ENCODE measurements at regions not wholly inside any gene's neighbourhood (a gene's known extent, or its start where the extent isn't known, plus 50 kb on each side); places are given as distances from the start of the nearest gene placed in this dataset.
A peak's percentile ranks its signal among the peaks of the same experiment; 100 is the strongest.
"Not testable (repeated sequence)": the region's sequence is repeated elsewhere in the genome, so short reads cannot be mapped to it uniquely, and the experiment has no call there.

DNA sequence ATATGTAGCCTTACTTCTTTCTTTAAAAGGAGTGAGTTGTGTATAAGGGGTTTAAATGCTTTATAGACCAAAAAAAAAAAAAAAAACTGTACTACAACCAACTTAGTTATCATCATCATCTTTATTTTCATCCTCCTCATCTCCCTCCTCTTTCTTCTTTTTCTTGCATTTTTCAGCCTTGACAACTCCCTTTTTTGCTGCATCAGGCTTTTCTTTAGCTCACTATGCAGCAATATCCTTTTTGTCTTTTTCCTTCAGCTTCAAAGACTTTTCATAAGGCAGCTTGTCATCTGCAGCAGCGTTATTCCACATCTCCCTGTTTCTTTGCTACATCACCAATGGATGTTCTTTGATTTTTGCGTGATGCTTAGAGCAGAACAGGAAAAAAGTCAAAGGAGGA, 526.0 kb downstream of the ZNF608 start:
- FAIRE-seq (no peak), DNase-seq (ENCODE audit: low spot score in 2 of 2) (no peak)

DNA sequence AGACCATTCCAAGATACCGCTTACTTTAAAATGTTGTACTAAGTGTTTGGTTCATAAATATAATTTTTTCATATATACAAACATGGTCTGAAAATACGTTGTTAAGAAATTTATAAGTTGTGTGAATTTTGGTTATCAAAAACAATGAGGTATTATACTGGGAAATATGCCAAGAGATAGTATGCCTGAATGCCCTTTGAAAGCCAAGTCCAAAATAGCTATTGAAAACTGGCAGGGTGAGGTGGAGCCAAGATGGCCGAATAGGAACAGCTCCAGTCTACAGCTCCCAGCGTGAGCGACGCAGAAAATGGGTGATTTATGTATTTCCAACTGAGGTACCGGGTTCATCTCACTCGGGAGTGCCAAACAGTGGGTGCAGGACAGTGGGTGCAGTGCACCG, 533.5 kb downstream of the ZNF608 start:
- DNase-seq (ENCODE audit: low spot score in 2 of 2) (no peak), FAIRE-seq (no peak)

DNA sequence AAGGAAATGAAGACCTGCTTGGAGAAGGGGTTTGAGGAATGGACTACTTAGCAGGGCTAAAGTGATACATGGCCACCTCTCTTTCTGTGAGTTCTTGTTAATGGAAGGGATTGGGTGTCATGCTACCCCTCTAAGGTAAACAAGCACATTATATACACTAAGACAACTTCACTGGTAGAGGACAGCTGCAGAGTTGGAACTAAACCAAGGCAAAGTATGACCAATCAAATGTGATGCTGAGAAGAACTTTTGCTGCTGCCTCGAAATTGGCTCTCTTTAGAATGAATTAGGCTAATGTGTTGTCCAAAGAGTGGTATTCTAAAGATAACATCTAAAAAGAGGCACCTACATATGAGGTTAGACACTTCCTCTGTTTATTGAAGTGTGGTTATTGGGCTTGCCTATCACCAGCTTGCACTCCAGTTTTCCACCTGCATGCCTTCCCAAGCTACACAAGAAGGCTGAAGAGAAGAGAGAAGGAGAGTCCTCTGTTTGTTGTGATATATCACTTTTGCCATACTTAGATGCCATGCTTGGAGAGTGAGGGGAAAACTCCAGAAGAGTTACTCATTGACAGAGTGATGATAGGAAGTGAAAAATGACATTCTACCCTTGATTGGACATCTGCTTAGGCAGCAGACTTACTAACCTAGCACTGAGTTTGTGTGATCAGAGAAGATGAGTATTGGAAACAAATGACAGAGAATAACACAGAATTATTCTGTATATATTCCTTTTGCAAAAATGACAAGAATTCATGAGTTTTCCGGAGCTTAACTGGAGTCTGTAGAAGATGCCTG, 536.1 kb downstream of the ZNF608 start:
- FAIRE-seq (no peak), DNase-seq (ENCODE audit: low spot score in 2 of 2) (no peak)

DNA sequence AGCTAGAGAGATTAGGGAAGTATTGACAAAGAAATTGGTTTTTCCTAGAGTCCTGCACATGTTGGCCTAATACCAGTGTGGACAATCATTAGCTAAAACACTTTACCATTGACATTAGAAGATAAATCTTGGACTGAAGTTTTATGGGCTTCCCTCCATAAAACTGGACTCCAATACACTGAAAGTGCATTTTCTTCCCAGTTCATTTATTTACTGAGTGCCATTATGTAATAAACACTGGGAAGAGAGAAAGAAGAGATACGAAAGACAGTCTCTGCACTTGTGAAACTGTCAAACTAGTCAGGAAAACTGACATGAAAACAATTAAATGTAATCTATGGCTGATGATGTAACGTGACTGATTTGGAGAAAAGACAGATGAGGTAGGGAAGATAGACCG, 539.3 kb downstream of the ZNF608 start:
- DNase-seq (ENCODE audit: low spot score in 2 of 2) (no peak), FAIRE-seq (no peak)

DNA sequence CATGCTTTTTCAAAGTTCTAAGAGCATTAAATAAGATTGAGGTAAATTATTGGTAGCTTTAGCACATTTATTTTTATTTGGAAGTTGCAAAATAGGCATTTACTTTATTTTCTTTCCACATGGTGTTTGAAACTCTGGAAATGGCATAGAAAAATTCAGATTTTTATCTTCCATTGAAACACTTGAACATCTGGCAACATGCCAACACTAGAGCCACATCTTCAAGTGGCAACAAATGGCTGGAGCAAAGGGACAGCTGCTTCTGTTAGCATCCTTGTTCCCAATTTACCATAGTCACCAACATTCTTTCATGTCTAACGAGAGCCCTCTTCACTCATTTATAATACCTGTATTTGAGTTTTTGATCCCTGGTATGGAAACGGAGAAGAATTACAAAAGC, 539.9 kb downstream of the ZNF608 start:
- FAIRE-seq (no peak), DNase-seq (ENCODE audit: low spot score in 2 of 2) (no peak)

DNA sequence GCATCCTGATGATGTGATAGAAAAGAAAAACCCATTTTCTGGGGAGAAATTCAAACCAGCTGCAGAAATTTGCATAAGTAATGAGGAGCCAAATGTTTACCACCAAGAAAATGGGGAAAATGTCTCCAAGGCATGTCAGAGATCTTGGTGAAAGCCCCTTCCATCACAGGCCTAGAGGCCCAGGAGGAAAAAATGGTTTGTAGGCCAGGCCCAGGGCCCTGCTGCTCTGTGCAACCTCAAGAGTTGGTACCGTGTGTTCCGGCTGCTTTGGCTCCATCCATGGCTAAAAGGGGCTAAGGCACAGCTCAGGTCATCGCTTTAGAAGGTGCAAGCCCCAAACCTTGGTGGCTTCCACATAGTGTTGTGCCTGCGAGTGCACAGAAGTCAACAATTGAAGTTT, 543.1 kb downstream of the ZNF608 start:
- FAIRE-seq (no peak), DNase-seq (ENCODE audit: low spot score in 2 of 2) (no peak)

DNA sequence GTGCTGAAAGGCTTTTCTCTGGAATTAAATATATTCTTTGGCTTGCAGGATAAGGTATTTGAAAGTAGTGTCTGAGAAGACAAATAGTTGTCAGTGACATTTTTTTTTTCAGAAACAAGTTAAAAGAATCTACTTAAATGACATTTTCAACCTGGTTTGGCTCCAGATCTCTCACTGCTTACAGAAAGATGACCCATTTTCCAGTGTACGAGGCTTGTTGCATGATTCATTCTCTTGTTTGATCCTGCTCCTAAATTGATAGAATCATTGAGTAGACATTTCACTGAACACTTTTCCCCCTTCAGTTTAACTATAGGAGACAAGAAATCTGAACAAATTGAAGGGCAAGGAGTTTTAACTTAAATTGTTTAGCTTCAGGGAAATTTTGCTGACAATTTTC, 546.1 kb downstream of the ZNF608 start:
- FAIRE-seq (no peak), DNase-seq (ENCODE audit: low spot score in 2 of 2) (no peak)

DNA sequence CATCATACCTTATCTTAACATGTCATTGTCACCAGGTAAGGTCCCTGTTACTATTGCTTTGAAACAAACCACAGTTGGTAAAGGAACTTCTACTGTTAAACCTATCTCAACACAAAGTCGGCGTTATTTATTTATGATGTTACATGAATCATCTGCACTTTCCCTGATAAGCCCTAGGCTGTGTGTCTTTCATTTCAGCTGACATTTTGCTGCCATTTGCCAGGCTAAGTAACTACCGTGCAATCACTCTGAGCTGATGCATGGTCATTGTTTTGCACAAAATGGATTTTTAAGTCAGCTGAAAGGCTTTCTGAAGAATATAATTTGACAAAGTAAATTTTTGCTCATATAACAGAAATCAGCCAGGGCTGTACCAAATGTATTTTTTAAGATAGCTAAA, 546.5 kb downstream of the ZNF608 start:
- DNase-seq (ENCODE audit: low spot score in 2 of 2) (no peak), FAIRE-seq (no peak)

DNA sequence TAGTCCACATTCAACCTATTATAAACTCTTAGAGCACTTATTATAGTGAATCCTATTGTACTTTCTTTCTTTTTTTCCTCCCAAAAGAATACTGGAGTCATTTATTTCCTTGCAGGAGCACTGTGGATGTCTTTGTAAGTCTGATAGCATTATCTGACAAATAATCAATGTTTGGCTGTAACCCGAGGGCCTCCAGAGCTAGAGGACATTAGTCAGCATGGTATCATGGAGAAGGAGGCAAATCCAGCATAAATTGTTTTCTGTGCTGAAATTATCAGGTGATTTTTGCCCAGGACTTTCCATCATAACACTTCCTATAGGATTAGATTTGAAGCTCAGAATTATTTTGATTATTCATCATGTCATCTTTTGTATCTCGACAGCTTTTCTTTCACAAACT, 551.0 kb downstream of the ZNF608 start:
- DNase-seq (ENCODE audit: low spot score in 2 of 2), result no peak
- no peak for FAIRE-seq

DNA sequence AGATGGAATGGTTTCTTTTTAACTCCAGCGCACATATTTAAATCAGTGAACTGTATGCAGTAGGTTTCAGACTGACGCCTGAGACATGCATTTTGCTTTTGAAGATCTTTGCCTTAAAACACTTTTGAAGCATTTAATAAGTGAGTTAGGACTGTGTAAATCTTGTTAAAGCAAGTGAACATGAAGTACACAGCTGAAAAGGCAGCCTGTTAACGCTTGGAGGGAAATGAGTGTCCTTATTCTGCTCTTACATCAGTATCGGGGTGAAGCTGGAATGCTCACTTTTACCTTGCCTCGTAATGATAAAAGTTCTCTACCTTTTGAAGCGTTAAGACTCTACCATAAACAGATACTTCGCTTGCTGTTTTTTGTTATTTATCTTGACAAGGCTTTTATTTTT, 552.2 kb downstream of the ZNF608 start:
- DNase-seq (ENCODE audit: low spot score in 2 of 2), result no peak
- FAIRE-seq, result no peak

DNA sequence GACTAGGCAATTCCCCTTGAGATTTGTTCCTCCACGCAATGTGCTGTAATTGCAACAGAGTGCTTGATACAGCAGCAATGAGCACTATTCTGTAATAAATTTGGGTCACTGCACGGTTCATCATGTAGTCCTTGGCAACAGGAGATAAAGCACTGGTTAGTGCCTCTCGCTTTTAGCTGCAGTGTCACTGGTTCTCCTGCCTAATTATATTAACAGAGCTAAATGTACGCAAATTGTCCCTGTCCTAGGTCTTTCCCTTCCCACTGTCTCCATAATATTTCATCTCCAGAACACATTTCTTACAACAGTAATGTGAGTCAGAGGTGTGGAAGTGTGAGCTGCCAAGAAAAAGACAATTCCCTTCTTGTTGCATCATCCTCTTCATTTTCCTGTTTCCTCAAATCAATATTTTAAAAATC, 553.1 kb downstream of the ZNF608 start:
- FAIRE-seq (no peak), DNase-seq (ENCODE audit: low spot score in 2 of 2) (peak in 1 of 2 donors; percentile 10)

DNA sequence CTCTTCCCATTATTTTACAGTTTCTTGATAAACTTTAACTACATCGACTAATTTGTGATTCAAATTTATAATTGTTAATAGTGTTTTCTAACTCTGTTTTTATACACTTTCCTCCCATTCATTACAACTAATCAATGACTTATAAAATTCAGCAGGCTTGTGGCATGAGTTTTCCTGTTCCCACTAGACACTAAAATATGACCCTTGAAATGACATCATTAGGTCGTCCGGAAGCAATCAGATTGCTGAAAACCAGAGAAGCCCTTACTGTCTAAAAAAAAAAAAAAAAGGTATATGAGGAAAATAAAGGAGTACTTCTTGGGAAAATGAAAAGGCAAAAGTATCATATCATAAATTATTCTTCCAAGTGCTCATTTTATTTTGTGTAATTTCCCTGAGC, 553.7 kb downstream of the ZNF608 start:
- DNase-seq (ENCODE audit: low spot score in 2 of 2), result no peak
- no peak for FAIRE-seq

DNA sequence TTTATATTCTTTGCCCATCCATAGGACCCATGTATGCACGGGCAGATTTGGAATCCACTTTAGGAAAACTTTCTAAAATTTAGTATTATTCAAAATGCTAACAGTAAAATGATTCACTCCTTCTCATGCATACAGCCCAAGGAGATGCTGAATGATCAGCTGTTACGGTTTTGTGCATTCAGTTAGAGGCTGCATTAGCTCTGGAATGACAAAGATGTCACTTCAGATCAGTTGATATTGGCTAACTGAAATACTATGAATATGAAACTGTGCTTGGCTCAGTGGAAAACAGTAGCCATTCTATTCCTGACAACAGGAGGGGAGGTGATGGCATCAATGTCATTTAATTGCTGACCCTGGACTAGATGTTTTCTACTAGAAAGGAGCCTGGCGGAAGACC, 560.7 kb downstream of the ZNF608 start:
- DNase-seq (ENCODE audit: low spot score in 2 of 2) (no peak), FAIRE-seq (no peak)

DNA sequence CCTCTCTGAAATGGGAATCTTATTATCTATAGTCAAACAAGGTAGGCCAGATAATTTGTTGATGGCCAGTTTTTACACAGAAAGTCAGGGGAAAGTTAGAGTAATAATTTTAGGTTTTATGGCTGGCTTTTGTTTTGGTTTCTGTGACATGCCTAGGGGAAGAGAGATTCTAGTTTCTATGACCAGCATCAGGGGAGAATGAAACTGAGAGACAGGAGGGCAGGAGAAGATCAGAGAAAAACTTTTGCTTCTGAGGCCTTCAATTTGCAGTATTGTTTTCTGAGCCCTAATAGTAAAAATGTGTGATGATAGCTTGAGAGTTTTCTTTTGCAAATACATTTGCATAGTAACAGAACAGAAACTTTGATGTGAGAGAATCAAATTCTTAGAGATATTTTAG, 564.3 kb downstream of the ZNF608 start:
- no peak for FAIRE-seq

DNA sequence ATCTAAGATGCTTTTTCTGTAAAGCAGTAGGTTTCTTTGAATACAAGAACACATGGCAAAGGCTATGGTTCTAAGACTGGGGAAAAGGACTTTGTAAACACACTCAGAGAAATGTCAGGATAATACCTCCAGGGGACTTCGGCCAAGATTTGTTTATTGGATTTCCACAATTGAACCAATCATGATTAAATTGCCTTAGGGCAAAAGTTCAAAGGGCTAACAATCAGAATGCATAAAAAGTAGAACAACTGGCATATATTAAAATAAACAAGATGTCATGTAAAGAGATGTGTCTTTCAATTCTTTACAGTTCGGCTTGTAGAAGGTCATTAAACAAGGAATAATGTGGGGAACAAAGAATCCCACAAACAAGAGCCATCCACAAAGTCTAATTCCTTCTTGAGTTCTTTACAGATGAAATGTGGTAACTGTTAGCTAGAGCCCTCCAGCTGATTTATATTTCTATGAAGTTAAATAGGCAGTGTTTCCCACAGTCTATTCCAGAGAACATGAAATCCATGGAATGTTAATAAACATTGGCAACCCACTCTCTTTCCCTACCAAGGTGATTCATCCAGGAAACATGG, 565.5 kb downstream of the ZNF608 start:
- FAIRE-seq (no peak), DNase-seq (ENCODE audit: low spot score in 2 of 2) (no peak)

More for the DNA sequence above, 564.3 kb downstream of the ZNF608 start:
- no peak for DNase-seq (ENCODE audit: low spot score in 2 of 2)

DNA sequence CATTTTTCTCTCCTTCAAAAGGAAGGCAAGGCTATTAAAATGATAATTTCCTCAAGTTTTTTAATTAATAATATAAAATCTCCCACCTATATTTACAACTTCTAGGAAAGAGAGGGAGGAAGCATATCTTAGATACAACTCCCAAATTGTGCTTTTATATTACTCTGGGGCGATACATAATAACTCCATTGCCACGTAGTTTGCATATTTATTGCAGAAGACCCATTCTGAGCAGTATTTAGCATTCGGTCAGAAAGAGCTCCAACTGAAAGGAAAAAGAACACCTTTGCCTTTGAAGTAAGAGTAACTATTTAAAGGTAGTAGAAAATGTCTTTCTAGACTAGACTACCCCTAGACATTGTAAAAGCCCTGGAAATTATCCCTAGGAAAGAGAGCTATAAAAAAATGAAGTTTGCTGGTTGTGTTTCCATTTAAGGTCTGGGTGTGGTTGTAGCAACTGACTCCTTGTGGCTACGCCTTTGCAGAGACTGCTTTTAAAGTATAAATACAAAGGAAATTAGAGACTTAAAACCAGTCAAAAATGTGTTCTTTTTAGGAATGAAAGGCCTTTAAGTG, 566.1 kb downstream of the ZNF608 start:
- DNase-seq (ENCODE audit: low spot score in 2 of 2), result no peak
- no peak for FAIRE-seq

DNA sequence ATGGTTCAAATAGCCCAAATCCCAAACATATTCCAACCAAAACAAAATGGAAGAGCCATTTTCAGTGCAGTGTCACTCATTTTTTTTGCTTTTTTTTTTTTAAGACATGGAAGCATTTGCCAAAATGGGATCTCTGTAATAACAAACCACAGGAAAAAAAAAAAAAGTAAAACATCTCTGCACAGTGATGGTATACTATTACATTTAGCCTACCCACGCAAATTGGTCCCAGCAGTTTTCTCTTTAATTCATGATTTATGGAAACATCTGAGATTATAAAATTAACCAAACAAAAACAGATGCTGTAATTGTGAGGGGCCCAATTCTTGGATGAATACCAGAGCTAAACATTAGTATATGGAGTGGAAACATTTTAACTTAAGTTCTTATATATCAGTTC, 566.6 kb downstream of the ZNF608 start:
- no peak for FAIRE-seq
- DNase-seq (ENCODE audit: low spot score in 2 of 2), result no peak

DNA sequence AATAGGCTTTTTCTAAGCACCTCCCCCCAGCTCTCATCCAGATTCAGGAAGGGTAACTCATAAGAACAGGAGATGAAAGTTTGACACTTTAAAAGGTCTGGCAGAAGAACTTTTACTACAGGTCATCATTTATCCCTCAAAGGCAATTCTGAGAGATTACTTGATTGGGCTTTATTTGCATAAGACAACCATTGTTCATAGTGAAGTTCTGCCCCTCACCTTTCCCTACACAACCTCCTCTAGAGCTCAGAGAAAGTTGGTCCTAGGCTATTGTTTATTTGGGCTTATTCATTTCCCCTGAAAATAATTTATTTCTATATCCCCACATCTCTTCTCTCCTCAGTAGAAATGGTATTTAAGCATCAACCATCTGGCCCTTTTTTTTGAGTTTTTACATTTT, 568.4 kb downstream of the ZNF608 start:
- no peak for FAIRE-seq
- DNase-seq (ENCODE audit: low spot score in 2 of 2), result no peak

DNA sequence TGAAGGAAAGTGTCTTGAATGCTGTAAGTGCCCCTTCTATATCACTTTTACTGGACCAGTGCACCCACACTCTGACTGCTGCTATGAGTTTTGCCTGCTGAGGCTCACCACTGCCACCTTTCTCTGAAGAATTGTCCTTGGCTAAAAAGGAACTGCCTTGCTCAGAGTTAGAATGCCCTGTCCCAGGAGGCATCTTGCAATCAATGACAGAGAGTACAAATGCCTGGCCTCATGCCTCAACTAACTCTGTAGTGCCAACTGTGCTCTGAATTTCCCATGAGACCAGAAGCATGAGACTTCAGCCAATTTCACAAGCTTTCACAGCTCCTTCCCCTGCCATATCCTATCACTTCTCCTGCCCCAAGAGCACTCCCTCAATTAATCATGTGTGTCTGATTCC, 569.7 kb downstream of the ZNF608 start:
- no peak for DNase-seq (ENCODE audit: low spot score in 2 of 2)
- FAIRE-seq, result no peak

DNA sequence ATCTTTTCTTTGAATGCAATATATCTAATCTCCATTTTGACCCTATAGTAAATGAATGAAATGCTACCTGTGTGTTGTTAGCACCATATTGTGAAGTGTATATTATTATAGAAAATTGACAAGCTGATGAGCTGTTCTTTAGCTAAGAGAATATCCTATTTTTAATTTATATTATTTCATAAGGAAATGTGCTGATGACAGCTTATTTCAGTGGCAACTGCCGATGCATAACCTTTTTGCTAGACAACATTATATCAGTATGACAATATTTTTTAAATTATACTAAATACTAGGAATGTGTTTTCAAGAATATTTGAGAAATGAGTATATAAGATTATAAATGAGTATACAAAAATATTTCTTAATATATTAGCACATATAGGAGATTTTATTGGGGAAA, 573.1 kb downstream of the ZNF608 start:
- no peak for DNase-seq (ENCODE audit: low spot score in 2 of 2)
- no peak for FAIRE-seq

DNA sequence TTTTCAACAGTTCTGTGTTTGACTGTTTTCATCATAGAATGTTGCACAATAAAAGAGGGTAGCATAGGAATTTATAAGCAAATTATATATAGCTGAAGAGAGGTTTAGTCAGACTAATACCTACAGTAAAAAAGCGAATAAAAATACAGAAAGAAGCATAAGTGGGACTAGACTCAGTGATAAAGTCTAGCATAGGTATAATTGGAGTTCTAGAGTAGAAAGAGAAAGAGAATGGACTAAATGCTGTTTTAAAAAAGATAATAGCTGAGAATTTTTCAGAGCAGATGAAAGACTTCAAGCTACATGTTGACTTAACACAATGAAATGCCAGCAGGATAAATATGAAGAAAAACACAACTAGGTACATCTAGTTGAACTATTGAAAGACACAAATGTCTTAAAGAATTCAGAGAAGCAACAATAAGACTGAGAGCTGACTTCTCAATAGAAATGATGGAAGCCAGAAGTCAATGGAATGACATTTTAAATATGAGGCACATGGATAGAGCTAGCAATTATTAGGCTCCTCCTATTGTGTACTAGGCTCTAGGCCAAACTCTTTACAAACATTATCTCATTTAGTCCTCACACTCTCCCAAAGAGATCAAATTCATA, 573.9 kb downstream of the ZNF608 start:
- no peak for FAIRE-seq

DNA sequence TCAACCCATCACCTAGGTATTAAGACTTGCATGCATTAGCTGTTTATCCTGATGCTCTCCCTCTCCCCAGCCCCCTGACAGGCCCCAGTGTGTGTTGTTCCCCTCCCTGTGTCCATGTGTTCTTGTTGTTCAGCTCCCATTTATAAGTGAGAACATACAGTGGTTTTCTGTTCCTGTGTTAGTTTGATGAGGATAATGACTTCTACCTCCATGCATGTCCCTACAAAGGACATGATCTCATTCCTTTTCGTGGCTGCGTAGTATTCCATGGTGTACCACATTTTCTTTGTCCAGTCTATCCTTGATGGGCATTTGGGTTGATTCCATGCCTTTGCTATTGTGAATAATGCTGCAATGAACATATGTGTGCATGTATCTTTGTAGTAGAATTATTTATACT, 578.3 kb downstream of the ZNF608 start:
- DNase-seq (ENCODE audit: low spot score in 2 of 2); FAIRE-seq: not testable (repeated sequence)

More for the DNA sequence above, 573.9 kb downstream of the ZNF608 start:
- no peak for DNase-seq (ENCODE audit: low spot score in 2 of 2)

Measured in frontal cortex (tissue), 3 donors.